ENCODE measurements at regions not wholly inside any gene's neighbourhood (a gene's known extent, or its start where the extent isn't known, plus 50 kb on each side); places are given as distances from the start of the nearest gene placed in this dataset.

GRCh38 chr4:110675426-110675825 lies 52.5 kb upstream of the PITX2 start:
- Histone ChIP-seq H3K36me3 (ENCODE audit: insufficient read depth, low read length) (no peaks in the 10 kb centered on the region), H3K4me2 (ENCODE audit: low read length) (no peak overlapping the region), H3K27ac (ENCODE audit: low read length) (no peak overlapping the region), H3K27me3 (ENCODE audit: insufficient read depth, low read depth, low read length) (no peaks in the 10 kb centered on the region), H4K20me1 (ENCODE audit: insufficient read depth) (no peaks in the 10 kb centered on the region), H2AFZ (ENCODE audit: low read depth, low read length) (no peak overlapping the region), H3F3A (ENCODE audit: insufficient read depth, low read length, poor library complexity, severe bottlenecking) (no peaks in the 10 kb centered on the region), H3K9me2 (ENCODE audit: insufficient read depth, low read length) (no peaks in the 10 kb centered on the region), H3K4me3 (ENCODE audit: low read length) (no peak overlapping the region), H3K79me2 (replicated peaks; ENCODE audit: insufficient read depth, low read length) (no peaks in the 10 kb centered on the region), H3K9ac (ENCODE audit: low read length) (no peak overlapping the region), H3K9me3 (ENCODE audit: low read length) (no peaks in the 10 kb centered on the region)
- TF ChIP-seq EZH2 (IDR thresholded peaks at IDR 0.05; ENCODE audit: borderline replicate concordance, insufficient read depth, low read length, poor library complexity, severe bottlenecking) (no peak), SMC3 (conservative IDR thresholded peaks at IDR 0.05; ENCODE audit: poor library complexity) (no peak), RAD21 (conservative IDR thresholded peaks at IDR 0.05) (no peak), EP300 (conservative IDR thresholded peaks at IDR 0.05; ENCODE audit: poor library complexity, severe bottlenecking) (no peak), POLR2AphosphoS5 (IDR thresholded peaks at IDR 0.05) (no peak), MXI1 (conservative IDR thresholded peaks at IDR 0.05; ENCODE audit: poor library complexity, severe bottlenecking) (no peak), CTCF (IDR thresholded peaks at IDR 0.05; ENCODE audit: poor library complexity, severe bottlenecking) (no peak), TAF1 (IDR thresholded peaks at IDR 0.05; ENCODE audit: low read depth) (no peak), REST (IDR thresholded peaks at IDR 0.05; ENCODE audit: borderline replicate concordance) (no peak)

- no peak for TF ChIP-seq CTCF (IDR thresholded peaks at IDR 0.05; ENCODE audit: poor library complexity, severe bottlenecking)
- TF ChIP-seq MXI1 (conservative IDR thresholded peaks at IDR 0.05; ENCODE audit: poor library complexity, severe bottlenecking) = no peak
- no peak for TF ChIP-seq POLR2AphosphoS5 (IDR thresholded peaks at IDR 0.05)
- TF ChIP-seq EP300 (conservative IDR thresholded peaks at IDR 0.05; ENCODE audit: poor library complexity, severe bottlenecking) = no peak
- no peak for TF ChIP-seq SMC3 (conservative IDR thresholded peaks at IDR 0.05; ENCODE audit: poor library complexity)
- no peak for TF ChIP-seq EZH2 (IDR thresholded peaks at IDR 0.05; ENCODE audit: borderline replicate concordance, insufficient read depth, low read length, poor library complexity, severe bottlenecking)
- TF ChIP-seq RAD21 (conservative IDR thresholded peaks at IDR 0.05) = no peak
- TF ChIP-seq REST (IDR thresholded peaks at IDR 0.05; ENCODE audit: borderline replicate concordance) = no peak
- no peak for TF ChIP-seq TAF1 (IDR thresholded peaks at IDR 0.05; ENCODE audit: low read depth)
- H3F3A ChIP-seq (ENCODE audit: insufficient read depth, low read length, poor library complexity, severe bottlenecking) = no peaks in the 10 kb centered on the region
- H3K27me3 ChIP-seq (ENCODE audit: insufficient read depth, low read depth, low read length) = no peaks in the 10 kb centered on the region
- H3K9me3 ChIP-seq (ENCODE audit: low read length) = no peaks in the 10 kb centered on the region
- H3K4me2 ChIP-seq (ENCODE audit: low read length) = no peak overlapping the region
- no peak overlapping the region for H3K9ac ChIP-seq (ENCODE audit: low read length)
- no peaks in the 10 kb centered on the region for H4K20me1 ChIP-seq (ENCODE audit: insufficient read depth)
- no peak overlapping the region for H2AFZ ChIP-seq (ENCODE audit: low read depth, low read length)
- H3K27ac ChIP-seq (ENCODE audit: low read length) = no peak overlapping the region
- H3K36me3 ChIP-seq (ENCODE audit: insufficient read depth, low read length) = no peaks in the 10 kb centered on the region
- no peak overlapping the region for H3K4me3 ChIP-seq (ENCODE audit: low read length)
- no peaks in the 10 kb centered on the region for H3K9me2 ChIP-seq (ENCODE audit: insufficient read depth, low read length)
- H3K79me2 ChIP-seq (replicated peaks; ENCODE audit: insufficient read depth, low read length) = no peaks in the 10 kb centered on the region
Observed at GRCh38 chr4:110676241-110676640, 53.4 kb upstream of the PITX2 start.
